ENCODE measurements at regions not wholly inside any gene's neighbourhood (a gene's known extent, or its start where the extent isn't known, plus 50 kb on each side); places are given as distances from the start of the nearest gene placed in this dataset.

DNA sequence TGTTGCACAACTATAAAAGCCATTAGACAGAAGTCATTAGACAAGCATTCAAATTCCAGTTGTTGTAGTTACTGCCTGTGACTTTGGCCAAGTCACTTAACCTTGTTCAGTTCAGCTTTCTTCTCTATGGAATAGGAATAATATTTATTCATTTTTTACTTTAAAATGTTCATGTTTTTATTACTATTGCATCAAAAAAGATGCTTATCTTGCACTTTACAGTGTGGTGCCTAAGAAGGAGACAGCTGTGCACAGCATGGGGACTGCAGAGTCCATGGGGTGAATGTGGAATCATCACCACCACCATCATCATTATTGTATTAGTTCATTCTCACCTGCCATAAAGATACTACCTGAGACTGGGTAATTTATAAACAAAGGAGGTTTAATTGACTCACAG is 504.2 kb downstream of the SOX2 start:
- Mint-ChIP-seq H3K4me1 (ENCODE audit: low read depth, unreplicated experiment) (peaks cover 33% of the 10 kb centered on the region), H3K9me3 (ENCODE audit: unreplicated experiment) (peaks cover 8% of the 10 kb centered on the region), H3K36me3 (ENCODE audit: insufficient read depth, unreplicated experiment) (peaks cover 9% of the 10 kb centered on the region), H3K4me3 (ENCODE audit: unreplicated experiment) (no peak overlapping the region), H3K27me3 (ENCODE audit: insufficient read depth, unreplicated experiment) (no peaks in the 10 kb centered on the region), H3K27ac (ENCODE audit: unreplicated experiment) (no peak overlapping the region)
- Histone ChIP-seq H3K27me3 (replicated peaks; ENCODE audit: control insufficient read depth, insufficient read depth, low read length) (no peaks in the 10 kb centered on the region), H3K4me3 (ENCODE audit: low read depth, low read length) (no peak overlapping the region), H3K9me3 (no peaks in the 10 kb centered on the region), H3K4me1 (peaks cover 39% of the 10 kb centered on the region), H3K36me3 (ENCODE audit: control insufficient read depth, insufficient read depth, low read length) (no peaks in the 10 kb centered on the region)
- DNase-seq = no peak
- intact Hi-C loops (cut with micrococcal nuclease; ENCODE audit: unreplicated experiment) = no loop called here
- ChIA-PET CTCF (no interaction called here), POLR2A (no interaction called here)
- BruUV-seq (replicated peaks) = no TSS peak
- TF ChIP-seq, protein P1, sequence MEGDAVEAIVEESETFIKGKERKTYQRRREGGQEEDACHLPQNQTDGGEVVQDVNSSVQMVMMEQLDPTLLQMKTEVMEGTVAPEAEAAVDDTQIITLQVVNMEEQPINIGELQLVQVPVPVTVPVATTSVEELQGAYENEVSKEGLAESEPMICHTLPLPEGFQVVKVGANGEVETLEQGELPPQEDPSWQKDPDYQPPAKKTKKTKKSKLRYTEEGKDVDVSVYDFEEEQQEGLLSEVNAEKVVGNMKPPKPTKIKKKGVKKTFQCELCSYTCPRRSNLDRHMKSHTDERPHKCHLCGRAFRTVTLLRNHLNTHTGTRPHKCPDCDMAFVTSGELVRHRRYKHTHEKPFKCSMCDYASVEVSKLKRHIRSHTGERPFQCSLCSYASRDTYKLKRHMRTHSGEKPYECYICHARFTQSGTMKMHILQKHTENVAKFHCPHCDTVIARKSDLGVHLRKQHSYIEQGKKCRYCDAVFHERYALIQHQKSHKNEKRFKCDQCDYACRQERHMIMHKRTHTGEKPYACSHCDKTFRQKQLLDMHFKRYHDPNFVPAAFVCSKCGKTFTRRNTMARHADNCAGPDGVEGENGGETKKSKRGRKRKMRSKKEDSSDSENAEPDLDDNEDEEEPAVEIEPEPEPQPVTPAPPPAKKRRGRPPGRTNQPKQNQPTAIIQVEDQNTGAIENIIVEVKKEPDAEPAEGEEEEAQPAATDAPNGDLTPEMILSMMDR (IDR thresholded peaks at IDR 0.05; ENCODE audit: insufficient read depth in 1 of 2, low read depth in 1 of 2, low read length in 1 of 2, severe bottlenecking in 1 of 2, unreplicated experiment in 1 of 2) = no peak

DNA sequence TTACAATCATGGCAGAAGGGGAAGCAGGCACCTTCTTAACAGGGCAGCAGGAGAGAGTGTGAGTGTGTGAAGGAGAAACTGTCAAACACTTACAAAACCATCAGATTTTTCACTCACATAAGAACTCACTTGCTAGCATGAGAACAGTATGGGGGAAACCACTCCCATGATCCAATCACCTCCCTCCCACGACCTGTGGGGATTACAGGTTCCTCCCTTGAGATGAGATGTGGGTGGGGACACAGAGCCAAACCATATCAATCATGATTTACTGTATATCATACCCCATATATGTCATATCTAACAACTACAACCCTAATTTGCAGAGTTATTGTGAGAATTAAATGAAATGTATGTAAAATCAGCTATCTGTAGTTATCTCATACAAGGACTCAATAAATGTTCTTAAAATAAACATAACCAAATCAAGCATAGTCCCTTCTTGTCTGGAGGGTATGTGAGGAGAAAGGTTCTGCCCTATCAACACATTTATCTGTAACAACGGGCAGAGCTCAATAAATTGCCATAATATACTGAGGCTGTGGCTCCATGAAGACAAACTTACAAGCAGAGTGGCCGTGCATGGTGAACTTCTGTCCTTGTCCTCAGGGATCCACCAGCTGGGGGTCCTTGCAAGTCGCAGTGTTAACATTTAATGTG is 504.7 kb downstream of the SOX2 start:
- no peak for DNase-seq
- H3K4me1 ChIP-seq = peaks cover 33% of the 10 kb centered on the region
- no peaks in the 10 kb centered on the region for H3K27me3 Mint-ChIP-seq (ENCODE audit: insufficient read depth, unreplicated experiment)
- no peaks in the 10 kb centered on the region for H3K9me3 ChIP-seq
- POLR2A ChIA-PET = no interaction called here
- TF ChIP-seq, protein P1 (IDR thresholded peaks at IDR 0.05; ENCODE audit: insufficient read depth in 1 of 2, low read depth in 1 of 2, low read length in 1 of 2, severe bottlenecking in 1 of 2, unreplicated experiment in 1 of 2) = no peak
- intact Hi-C loops (cut with micrococcal nuclease; ENCODE audit: unreplicated experiment) = no loop called here
- no peak overlapping the region for H3K4me3 ChIP-seq (ENCODE audit: low read depth, low read length)
- no TSS peak for BruUV-seq (replicated peaks)
- H3K36me3 Mint-ChIP-seq (ENCODE audit: insufficient read depth, unreplicated experiment) = peaks cover 6% of the 10 kb centered on the region
- CTCF ChIA-PET = no interaction called here
- peaks cover 28% of the 10 kb centered on the region for H3K4me1 Mint-ChIP-seq (ENCODE audit: low read depth, unreplicated experiment)
- no peak overlapping the region for H3K27ac Mint-ChIP-seq (ENCODE audit: unreplicated experiment)
- no peak overlapping the region for H3K4me3 Mint-ChIP-seq (ENCODE audit: unreplicated experiment)
- no peaks in the 10 kb centered on the region for H3K27me3 ChIP-seq (replicated peaks; ENCODE audit: control insufficient read depth, insufficient read depth, low read length)
- no peaks in the 10 kb centered on the region for H3K36me3 ChIP-seq (ENCODE audit: control insufficient read depth, insufficient read depth, low read length)
- H3K9me3 Mint-ChIP-seq (ENCODE audit: unreplicated experiment) = peaks cover 8% of the 10 kb centered on the region

DNA sequence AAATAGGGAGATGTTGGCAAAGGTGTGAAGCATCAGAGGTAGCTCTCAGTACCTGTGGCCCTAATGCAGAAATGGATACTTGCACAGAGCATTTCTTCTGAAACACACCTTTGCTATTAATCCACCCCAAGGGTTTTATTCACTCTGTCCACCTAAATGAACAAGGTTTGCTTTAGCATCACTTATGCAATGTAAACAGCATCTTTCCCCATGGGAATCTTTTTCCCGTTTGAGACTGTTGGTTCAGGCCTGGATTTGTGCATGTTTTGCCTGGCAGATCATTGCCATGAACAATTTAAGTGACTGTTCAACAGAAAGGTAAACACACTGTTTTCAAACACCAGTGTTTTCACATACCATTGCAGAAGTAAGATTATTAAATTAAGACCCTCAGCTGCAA is 508.3 kb downstream of the SOX2 start:
- ChIA-PET CTCF (no interaction called here), POLR2A (no interaction called here)
- Histone ChIP-seq H3K36me3 (ENCODE audit: control insufficient read depth, insufficient read depth, low read length) (no peaks in the 10 kb centered on the region), H3K4me1 (peaks cover 3% of the 10 kb centered on the region), H3K4me3 (ENCODE audit: low read depth, low read length) (no peak overlapping the region), H3K27me3 (replicated peaks; ENCODE audit: control insufficient read depth, insufficient read depth, low read length) (no peaks in the 10 kb centered on the region), H3K9me3 (no peaks in the 10 kb centered on the region)
- intact Hi-C loops (cut with micrococcal nuclease; ENCODE audit: unreplicated experiment) = no loop called here
- BruUV-seq (replicated peaks) = no TSS peak
- Mint-ChIP-seq H3K4me1 (ENCODE audit: low read depth, unreplicated experiment) (peaks cover 3% of the 10 kb centered on the region), H3K27ac (ENCODE audit: unreplicated experiment) (no peak overlapping the region), H3K9me3 (ENCODE audit: unreplicated experiment) (peaks cover 19% of the 10 kb centered on the region), H3K36me3 (ENCODE audit: insufficient read depth, unreplicated experiment) (no peaks in the 10 kb centered on the region), H3K4me3 (ENCODE audit: unreplicated experiment) (no peak overlapping the region), H3K27me3 (ENCODE audit: insufficient read depth, unreplicated experiment) (no peaks in the 10 kb centered on the region)
- TF ChIP-seq, protein P1 (IDR thresholded peaks at IDR 0.05; ENCODE audit: insufficient read depth in 1 of 2, low read depth in 1 of 2, low read length in 1 of 2, severe bottlenecking in 1 of 2, unreplicated experiment in 1 of 2) = no peak
- no peak for DNase-seq
